ENCODE measurements at regions not wholly inside any gene's neighbourhood (a gene's known extent, or its start where the extent isn't known, plus 50 kb on each side); places are given as distances from the start of the nearest gene placed in this dataset.

- Histone ChIP-seq H3K14ac (ENCODE audit: insufficient read length) (no peak overlapping the region), H3K4me3 (ENCODE audit: extremely low read depth in 1 of 4, insufficient read depth in 2 of 4, low read depth in 3 of 4, low read length in 4 of 4) (no peak overlapping the region), H4K20me1 (replicated peaks in 1 of 2; ENCODE audit: control insufficient read depth in 1 of 2, insufficient read depth in 2 of 2, low read length in 2 of 2) (no peaks in the 10 kb centered on the region), H3K23ac (ENCODE audit: insufficient read length) (no peak overlapping the region), H3K23me2 (ENCODE audit: low read depth, low read length) (no peaks in the 10 kb centered on the region), H3K4ac (replicated peaks; ENCODE audit: insufficient read length, low read depth, low read length) (no peak overlapping the region), H3K79me1 (ENCODE audit: low read depth, low read length) (no peaks in the 10 kb centered on the region), H3K56ac (replicated peaks; ENCODE audit: insufficient read length, low read depth, low read length) (no peak overlapping the region), H3K36me3 (ENCODE audit: control insufficient read depth in 2 of 4, insufficient read depth in 4 of 4, low read length in 3 of 4) (no peaks in the 10 kb centered on the region), H2AFZ (ENCODE audit: low read length) (no peak overlapping the region), H2BK5ac (ENCODE audit: low read depth, low read length) (no peak overlapping the region), H4K5ac (ENCODE audit: insufficient read length, low read depth, low read length) (no peak overlapping the region), H2BK20ac (ENCODE audit: low read length) (no peak overlapping the region), H3K9ac (replicated peaks in 1 of 4; ENCODE audit: extremely low read depth in 1 of 4, low read depth in 3 of 4, low read length in 3 of 4) (no peak overlapping the region), H3K27ac (ENCODE audit: low read depth, low read length) (no peak overlapping the region), H3K4me2 (ENCODE audit: insufficient read depth in 1 of 2, low read depth in 2 of 2, low read length in 2 of 2) (no peak overlapping the region), H2BK120ac (replicated peaks; ENCODE audit: low read depth, low read length) (no peak overlapping the region), H2BK15ac (ENCODE audit: low read length) (no peak overlapping the region), H3K18ac (ENCODE audit: extremely low read depth, low read length) (no peak overlapping the region), H2AK5ac (ENCODE audit: low read depth, low read length) (no peak overlapping the region), H4K91ac (replicated peaks; ENCODE audit: insufficient read length, low read length) (no peak overlapping the region), H3K27me3 (replicated peaks in 1 of 4; ENCODE audit: control insufficient read depth in 3 of 4, extremely low read depth in 1 of 4, insufficient read depth in 3 of 4, low read length in 3 of 4) (no peaks in the 10 kb centered on the region), H3K9me3 (ENCODE audit: insufficient read depth in 2 of 2, low read depth in 1 of 2, low read length in 1 of 2) (peaks cover 6 to 12% of the 10 kb centered on the region in 2 experiments; a peak in 2 of 4 replicates), H2BK12ac (ENCODE audit: low read depth, low read length) (no peak overlapping the region), H3K4me1 (replicated peaks in 1 of 4; ENCODE audit: control insufficient read depth in 3 of 4, insufficient read depth in 4 of 4, low read length in 3 of 4) (no peaks in the 10 kb centered on the region), H4K8ac (ENCODE audit: extremely low read depth, insufficient read depth, low read length) (no peak overlapping the region), H3K79me2 (ENCODE audit: control insufficient read depth in 1 of 2, insufficient read depth in 2 of 2, low read length in 2 of 2) (no peaks in the 10 kb centered on the region)
- 91% methylated on average over 4 of the region's 4 CpGs; no CpG with 5 or more reads in 1 of the 2 experiments for WGBS, 2 experiments (ENCODE audit: extremely low coverage in 1 of 2, insufficient coverage in 1 of 2, insufficient read length in 1 of 2, insufficient replicate concordance in 2 of 2, low coverage in 1 of 2, low lambda C conversion rate in 2 of 2, missing lambda C conversion rate in 1 of 2)
- POLR2A ChIA-PET (ENCODE audit: partially characterized antibody): no interaction called here
- CTCF ChIA-PET (ENCODE audit: partially characterized antibody): interaction anchor here (1.1 to 1.6 kb wide), 3 partner anchors 10 to 31 kb away, joined by 3 read pairs; no protein-coding TSS in a partner anchor
- no peak for FAIRE-seq
- no peak for DNase-seq (ENCODE audit: low read depth in 1 of 2, low spot score in 2 of 2)
- no peak for TF ChIP-seq POLR2AphosphoS5 (IDR thresholded peaks at IDR 0.05; ENCODE audit: low read depth, low read length)
- no peak for TF ChIP-seq BACH1 (IDR thresholded peaks at IDR 0.05; ENCODE audit: low read length)
- no peak for TF ChIP-seq ASH2L (IDR thresholded peaks at IDR 0.05; ENCODE audit: low read length)
- TF ChIP-seq RXRA (IDR thresholded peaks at IDR 0.05; ENCODE audit: insufficient read depth, low read depth, low read length): no peak
- no peak for TF ChIP-seq SIN3A (conservative IDR thresholded peaks at IDR 0.05 in 1 of 2, IDR thresholded peaks at IDR 0.05 in 1 of 2; ENCODE audit: low read depth in 1 of 2, low read length in 2 of 2)
- no peak for TF ChIP-seq SP2 (IDR thresholded peaks at IDR 0.05; ENCODE audit: low read length)
- no peak for TF ChIP-seq PHF8 (conservative IDR thresholded peaks at IDR 0.05; ENCODE audit: low read depth, low read length)
- TF ChIP-seq ATF2 (IDR thresholded peaks at IDR 0.05; ENCODE audit: low read length): no peak
- no peak for TF ChIP-seq KDM4A (IDR thresholded peaks at IDR 0.05; ENCODE audit: low read depth, low read length, severe bottlenecking)
- TF ChIP-seq JUND (IDR thresholded peaks at IDR 0.05; ENCODE audit: low read length): no peak
- TF ChIP-seq CHD1 (IDR thresholded peaks at IDR 0.05; ENCODE audit: low read depth, low read length): no peak
- TF ChIP-seq SIRT6 (IDR thresholded peaks at IDR 0.05; ENCODE audit: low read length): no peak
- TF ChIP-seq JUN (IDR thresholded peaks at IDR 0.05; ENCODE audit: low read depth, low read length): no peak
- no peak for TF ChIP-seq HDAC2 (IDR thresholded peaks at IDR 0.05; ENCODE audit: borderline replicate concordance in 1 of 2, low read depth in 2 of 2, low read length in 2 of 2)
Observed at GRCh38 chr15:79756365-79756764, 140.4 kb downstream of the MTHFS start.

All from H1 (cell line).